GM21619 (cell line): ENCODE measurements at regions not wholly inside any gene's neighbourhood (a gene's known extent, or its start where the extent isn't known, plus 50 kb on each side); places are given as distances from the start of the nearest gene placed in this dataset.

ENCODE experiments used
- ATAC-seq: cut with Tn5 transposase; IDR thresholded peaks from one replicate; pipeline ENCODE4 v1.9.1; 2021; ENCODE audit not compliant: unreplicated experiment

DNA sequence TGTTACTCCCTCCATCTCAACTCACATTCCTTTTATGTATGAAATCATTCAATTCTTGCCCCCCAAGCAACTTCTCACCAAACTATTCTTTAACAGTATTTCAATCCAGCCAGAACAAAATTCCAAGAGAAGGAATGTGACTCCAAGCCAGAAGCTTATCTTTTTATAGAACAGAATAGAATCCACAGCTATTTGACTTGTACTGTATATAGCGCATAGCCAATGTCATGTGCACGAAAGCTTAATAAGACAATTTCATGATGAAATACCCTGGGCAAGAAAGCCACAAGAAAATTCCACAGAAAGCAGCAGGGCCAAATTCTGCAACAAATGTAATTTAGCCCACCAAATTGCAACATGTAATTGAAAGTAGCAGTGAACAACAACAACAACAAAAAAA lies 127.6 kb upstream of the UBE2E2 start:
- no peak for ATAC-seq

DNA sequence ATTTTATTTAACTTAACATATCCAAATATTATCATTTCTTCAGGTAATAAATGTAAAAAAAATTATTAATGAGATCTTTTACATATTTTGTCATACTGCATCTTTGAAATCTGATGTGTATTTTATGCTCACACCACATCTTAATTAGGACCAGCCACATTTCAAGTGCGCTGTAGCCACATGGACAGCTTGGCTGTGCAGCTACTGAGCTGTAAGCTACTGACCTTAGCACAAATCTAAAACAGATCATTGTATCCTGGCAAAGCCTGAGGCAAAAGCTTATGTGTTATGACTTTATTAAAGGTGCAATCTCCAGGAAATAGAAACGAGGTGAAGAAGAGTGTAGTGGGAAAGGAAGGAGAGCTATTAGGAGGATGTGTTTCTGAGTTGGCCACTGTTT lies 126.7 kb upstream of the UBE2E2 start:
- ATAC-seq, result no peak

DNA sequence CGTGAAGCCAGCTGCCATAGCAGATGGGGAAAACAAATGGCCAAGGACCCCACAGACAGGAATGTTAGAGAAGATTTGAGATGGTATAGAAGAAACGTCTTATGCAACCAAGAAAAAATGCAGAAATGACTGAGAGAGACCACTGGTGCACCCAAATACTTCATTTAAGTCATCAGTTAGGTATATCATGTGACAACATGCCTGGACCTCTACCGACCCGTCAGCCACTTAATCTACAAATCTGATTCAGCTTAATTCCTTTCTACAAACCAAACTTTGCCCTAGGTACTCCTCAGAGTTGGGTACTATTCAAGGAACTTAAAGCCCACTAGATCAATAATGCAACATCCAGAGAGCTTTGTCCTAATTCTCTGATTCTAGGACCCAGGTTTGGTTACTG lies 126.0 kb upstream of the UBE2E2 start:
- no peak for ATAC-seq

DNA sequence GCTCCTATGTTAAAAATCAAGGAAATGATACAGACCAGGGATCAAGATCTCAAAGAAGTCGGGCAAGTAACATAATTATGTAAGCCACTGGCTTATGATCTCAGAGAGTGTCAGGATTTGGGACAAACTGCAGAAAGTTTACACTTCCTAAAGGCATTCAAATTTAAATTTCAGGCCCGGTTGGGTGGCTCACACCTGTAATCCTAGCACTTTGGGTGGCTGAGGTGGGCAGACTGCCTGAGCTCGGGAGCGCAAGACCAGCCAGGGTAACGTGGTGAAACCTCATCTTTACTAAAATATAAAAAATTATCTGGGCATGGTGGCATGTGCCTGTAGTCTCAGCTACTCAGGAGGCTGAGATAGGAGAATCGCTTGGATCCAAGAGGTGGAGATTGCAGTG lies 124.4 kb upstream of the UBE2E2 start:
- ATAC-seq, result no peak

DNA sequence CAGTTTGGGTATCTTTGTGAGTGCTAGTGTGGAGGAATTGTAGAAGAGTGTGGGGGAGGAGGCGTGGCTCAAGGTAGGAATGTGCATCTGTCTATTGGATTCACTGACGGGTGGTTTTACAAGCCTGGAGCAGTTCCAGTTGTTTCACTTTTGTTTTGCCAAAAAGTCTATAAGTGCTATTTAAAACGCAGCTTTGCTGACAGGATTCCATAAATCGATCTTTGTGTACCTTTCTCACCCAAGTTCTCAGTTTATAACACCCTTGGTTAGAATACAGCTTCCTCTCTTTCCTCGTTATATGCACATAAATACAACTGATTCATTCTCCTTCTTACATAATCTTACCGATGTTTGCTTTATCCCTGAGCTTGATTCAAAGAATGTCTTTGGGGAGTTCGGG lies 123.2 kb upstream of the UBE2E2 start:
- ATAC-seq, result no peak

DNA sequence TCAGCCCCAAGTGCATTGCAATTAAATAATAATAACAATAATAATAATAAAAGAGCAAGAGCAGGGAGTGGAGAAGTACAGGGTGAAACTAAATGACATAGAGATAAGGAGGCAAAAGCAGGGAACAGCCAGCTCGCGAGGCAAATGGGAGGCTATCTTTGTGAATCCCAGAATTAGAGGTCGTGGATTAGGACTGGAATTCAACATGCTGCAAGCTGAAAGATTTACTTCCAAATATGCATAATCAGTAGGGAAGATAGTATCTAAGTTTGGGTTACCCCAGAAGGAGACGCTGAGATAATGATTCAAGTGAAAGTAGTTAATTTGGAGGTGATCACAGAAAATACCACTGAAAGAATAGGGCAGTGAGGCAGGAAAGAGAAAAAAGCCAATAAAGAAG lies 119.4 kb upstream of the UBE2E2 start:
- ATAC-seq, result no peak

DNA sequence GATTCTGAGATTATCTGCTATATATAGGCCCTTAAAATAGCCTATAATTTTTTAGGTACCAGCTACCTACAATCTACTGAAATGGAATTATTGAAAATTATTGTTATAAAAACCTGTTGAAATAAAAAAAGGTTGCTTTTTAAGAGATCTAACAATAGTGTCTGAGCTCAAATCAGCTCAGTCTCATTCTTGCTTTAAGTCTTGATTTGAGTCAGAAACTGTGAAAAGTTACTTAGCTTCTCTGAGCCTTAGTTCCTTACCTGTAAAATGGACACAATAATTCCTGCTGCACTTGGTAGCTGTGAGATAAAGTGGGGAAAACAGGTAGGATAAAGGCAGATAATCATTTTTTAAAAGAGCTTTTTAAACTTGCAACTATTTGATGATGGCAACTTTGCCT lies 118.8 kb upstream of the UBE2E2 start:
- ATAC-seq, result no peak

DNA sequence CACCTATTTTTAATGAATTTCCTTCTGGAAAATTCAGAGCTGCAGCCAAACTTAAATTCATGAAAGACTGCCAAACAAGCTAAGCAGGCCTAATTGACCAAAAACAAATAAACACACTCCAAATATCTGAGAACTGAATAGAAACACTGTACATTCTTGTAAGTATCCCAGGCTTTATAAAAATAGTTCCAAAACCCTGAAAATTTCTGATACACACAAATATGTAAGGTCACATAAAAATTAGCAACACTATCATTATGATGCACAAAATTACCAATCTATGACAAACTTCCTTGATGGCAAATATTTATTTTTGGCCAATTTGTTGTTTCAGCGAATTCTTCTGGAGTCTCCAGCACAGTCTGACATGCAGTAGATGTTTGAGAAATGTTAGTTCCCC lies 117.9 kb upstream of the UBE2E2 start:
- ATAC-seq, result no peak

DNA sequence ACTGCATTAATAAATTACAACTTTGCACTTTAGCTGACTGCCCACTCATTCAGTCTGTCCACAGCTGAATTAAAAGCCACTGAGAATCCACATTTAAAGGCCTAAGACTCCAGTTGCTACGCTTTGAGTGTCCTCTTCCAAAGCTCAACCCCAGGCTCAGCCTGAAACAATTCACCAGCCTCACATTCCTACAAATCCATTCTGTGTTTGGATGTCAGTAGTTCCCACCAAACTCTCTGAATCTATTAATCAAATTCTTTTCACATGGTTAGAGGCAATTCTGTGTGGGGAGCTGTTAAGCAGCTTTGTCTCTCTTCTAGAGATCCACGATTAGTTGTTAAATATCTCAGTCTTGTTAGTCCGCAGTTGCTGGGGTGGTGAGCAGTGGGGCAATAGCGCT lies 116.8 kb upstream of the UBE2E2 start:
- no peak for ATAC-seq

DNA sequence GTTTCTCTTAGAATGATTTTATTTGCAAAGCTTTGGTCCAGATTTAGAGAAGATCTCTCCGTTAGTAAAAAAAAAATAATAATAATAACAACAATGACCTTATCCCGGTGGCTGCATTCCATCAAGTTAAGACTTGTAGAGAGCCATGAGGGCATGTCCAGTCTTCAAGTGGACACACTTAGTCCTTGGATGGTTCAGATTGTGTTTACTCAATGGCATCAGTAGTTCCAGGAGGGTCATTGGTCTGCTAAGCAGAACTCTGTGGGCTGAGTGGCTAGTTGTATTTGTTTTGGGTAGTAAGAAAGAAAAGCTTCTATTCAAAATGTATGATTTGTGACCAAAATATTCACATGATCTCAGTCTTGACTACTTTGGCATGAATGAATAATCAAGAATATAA lies 116.3 kb upstream of the UBE2E2 start:
- ATAC-seq, result no peak

DNA sequence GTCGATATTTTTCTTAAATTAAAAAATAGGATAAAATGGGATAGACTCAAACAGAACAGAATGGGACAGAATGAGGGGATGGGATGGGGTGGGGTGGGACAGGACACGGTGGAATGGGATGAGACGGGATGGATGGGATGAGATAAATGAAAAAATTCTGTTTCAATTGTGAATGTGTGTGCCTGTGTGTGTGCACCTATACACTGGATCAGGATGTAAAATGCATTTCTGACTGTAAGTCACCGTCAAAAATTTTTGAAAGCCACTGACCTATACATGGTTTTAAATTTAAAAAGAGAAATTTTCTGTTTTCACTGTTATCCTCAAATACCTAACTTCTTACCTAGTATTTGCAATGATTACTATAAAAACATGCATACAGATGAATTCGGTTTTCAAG lies 108.7 kb upstream of the UBE2E2 start:
- ATAC-seq, result no peak

DNA sequence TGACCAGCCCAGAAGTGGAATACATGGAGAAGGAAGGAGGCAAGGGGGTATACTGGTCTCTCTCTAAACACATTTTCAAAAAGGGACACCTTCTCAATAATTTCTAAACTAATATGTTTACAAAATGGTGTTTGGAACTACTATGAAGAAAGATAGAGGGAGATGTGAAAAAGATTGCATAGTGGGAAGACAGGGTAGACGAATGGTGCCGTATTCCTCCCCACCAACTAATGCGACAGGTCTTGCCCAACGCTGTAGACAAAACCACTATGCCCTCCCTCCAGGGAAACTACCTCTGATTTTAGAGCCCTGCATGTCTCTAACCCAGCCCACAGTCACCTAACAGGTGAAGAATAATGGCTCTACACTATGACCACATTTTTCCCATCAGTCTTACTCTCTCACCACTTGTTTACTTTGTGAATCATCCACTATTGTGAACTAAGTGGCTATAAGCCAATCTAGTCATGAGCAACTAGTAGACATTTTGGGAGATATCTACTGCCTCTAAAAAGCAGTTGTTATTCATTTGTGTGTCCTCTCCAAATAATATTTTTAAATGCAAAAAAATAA lies 108.2 kb upstream of the UBE2E2 start:
- no peak for ATAC-seq

DNA sequence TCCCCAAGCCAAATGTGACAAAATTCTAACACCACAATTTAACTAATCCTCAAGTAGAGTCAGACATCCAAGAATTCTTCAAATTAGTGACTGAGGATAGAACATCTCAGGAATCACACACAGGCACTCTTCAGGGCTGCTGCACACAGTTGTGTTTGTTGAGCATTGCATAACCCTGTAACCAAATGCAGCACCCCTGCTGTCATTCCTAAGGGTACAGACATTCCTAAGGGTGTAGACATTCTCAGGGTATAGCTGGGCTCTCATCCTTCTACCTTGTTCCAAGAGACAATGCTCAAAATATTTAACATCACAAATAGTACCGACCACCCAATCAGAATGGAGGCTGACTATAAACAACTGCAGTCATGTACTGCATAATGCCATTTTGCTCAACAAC lies 107.1 kb upstream of the UBE2E2 start:
- no peak for ATAC-seq

DNA sequence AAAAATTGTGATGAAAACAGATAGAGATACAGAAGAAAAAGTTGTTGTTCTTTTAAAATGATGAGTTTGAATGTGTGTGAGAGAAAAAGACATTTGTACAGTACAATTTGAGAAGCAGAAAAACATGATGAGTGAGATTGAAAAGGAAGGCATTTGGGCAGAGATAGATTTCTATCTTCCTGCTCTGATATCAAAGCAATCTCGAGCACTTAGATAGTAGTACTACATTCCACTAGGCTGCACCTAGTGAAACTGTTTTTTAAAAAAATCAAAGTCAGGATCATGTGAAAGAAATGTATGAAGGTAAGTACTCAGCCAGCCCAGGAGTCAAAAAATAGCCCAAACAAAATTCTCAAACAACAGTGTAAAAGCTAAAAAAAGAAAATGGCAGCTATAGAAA lies 104.1 kb upstream of the UBE2E2 start:
- ATAC-seq, result no peak

DNA sequence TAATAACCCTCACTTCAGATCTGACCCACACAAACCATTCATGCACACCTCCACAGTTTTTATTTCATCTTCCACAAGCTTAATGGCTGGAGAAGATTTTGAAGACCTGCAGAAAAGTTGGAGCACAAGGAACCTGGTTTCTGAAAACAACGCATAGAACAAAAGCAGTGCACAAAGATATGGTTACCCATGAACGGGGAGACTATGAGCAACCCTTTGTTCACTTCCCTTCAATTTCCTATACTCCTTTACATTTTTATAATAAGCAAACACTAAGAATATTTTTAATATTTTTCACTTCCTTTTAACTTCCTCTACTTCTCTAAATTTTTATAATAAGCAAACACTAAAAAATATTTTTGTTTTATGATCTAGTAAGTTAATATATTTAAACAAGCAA lies 103.5 kb upstream of the UBE2E2 start:
- ATAC-seq, result no peak

DNA sequence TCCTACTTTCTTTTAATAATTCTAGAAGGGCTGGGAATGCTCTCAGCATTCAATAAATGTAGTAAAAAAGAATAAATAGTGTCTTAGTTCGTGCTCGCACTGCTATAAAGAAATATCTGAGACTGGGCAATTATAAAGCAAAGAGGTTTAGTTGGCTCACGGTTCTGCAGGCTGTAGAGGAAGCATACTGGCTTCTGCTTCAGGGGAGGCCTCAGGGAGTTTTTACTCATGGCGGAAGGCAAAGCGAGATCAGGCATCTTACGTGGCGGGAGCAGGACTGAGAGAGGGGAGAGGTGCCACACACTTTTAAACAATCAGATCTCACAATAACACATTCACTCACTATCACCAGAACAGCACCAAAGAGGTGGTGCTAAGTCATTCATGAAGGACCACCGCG lies 103.0 kb upstream of the UBE2E2 start:
- ATAC-seq, result no peak

DNA sequence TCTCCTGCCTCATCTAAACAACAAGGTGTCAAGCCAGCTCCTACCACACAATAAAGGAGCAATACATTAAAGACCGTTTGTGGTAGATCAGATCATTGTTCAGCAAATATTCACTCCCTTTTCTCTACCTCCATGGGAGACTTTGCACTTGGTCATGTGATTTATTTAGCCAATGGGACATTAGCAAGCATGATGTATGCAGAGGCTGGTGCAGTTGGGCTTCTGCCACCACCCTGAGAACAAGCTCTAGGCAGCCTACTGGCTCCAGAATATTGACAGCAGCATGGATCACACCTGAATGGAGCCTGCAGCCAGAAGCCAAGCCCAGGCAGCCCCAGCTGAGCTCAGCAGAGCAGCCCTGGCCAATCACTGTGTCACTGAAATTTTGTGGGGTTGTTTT lies 99.4 kb upstream of the UBE2E2 start:
- no peak for ATAC-seq

DNA sequence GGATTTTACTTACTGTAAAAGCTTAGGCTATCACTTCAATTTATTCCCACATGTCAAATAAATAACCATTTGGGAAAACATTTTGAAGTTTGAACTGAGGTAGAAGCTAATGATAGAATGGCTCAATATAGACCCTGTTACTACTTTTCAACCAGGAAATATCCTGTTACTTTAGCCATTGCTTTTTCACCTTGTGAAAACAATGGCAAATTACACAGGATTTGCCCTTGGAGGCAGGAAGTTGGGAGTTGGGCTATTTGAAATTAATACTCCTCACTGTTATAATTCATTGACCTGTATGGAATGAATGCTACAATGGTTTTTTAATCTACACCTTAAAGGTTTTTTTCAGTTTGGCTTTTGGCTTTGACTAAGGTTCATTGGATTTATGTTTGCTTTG lies 98.1 kb upstream of the UBE2E2 start:
- no peak for ATAC-seq

DNA sequence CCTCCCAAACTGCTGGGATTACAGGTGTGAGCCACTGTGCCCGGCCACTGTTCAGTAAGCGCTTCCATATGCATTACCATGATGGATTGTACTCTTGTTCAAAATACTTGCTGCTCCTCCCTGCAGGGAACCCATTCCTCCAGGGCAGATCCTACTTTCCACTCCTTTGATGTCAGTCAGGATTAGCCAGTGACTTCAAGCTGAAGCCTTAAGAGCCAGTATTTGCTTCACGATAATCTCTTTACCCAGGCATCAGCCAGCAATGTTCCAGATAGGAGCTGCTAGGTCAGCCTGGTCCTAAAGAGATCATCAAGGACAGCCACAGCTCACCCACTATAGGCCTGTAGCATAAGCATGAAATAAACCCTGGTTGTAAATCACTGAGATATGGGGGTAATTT lies 96.5 kb upstream of the UBE2E2 start:
- no peak for ATAC-seq

DNA sequence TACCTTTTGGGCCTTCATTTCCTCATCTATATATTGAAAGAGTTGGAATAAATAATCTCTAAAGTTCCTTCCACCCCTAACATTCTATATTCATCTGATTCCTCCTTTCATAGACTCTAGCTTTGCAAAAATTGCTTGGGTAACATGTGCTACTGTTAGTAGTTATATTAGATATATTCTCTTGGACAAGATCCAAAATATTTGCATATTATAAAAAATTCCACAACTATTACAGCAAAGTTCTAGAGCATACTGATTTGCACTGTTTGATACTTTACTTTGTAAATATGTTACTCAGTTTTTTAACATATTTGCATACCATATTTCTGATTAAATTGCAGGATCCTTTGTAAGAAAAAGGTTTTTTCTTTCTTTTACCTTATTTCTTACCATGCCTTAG lies 95.9 kb upstream of the UBE2E2 start:
- ATAC-seq, result no peak

DNA sequence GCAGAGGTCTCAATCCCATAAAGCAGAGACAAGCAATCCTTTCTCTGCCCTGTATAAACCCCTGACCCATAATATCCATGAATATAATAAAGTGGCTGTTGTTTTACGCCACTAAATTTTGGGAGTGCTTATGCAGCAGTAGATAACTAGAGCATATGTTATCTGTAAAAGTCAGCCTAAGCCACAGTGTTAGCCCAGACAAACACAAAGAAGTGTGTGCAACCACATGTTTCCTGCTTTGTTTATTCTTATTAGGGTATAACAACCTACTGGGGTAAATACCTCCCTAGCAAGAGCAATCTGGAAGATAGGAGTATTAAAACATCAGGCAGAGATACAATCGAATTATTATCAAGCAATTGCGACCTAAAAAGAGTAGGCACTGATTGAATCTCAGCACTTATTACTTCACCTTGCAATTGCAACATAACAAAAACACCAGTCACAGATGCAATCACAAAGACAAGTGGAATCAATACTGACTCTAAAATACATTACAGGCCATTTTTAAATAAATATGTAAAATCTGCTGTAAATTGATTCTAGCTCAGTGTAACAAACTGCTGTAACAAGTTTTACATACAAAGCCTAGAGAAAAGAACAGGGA lies 94.6 kb upstream of the UBE2E2 start:
- ATAC-seq, result no peak

DNA sequence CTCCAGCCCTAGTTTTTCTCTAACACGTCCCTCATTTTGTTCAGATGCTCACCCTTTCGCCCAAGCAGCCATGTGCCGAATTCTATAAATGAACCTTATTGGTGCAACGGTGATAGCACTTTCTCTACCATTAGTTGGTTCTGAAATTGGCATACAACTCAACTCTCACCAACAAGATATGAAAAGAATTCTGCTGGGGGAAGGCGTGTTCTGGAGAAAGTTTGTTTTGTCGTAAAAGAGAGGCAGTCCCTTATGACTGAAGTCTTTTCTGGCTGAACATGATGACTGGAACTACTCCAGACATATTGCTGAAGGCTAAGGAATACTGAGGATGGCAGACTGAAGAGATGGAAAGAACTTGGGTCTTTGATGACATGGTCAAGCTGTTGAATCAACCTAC lies 91.8 kb upstream of the UBE2E2 start:
- no peak for ATAC-seq

DNA sequence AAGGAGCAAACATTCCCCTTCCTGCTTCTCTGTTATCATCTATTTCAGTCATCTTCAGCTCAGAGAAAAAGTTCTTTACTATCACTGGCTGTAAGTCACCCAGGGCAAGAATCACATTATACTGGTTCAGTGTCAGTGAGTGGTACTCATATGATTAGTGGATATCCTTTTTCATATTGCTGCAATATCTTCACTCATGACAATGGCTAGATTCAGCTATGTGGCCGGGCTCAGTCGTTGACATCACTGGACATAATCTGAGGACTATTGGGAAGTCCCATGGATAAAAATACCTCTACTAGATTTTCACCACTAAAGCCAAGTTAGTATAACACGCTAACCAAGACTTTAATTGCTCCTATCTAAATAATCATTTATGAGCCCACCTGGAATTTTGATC lies 91.3 kb upstream of the UBE2E2 start:
- no peak for ATAC-seq

DNA sequence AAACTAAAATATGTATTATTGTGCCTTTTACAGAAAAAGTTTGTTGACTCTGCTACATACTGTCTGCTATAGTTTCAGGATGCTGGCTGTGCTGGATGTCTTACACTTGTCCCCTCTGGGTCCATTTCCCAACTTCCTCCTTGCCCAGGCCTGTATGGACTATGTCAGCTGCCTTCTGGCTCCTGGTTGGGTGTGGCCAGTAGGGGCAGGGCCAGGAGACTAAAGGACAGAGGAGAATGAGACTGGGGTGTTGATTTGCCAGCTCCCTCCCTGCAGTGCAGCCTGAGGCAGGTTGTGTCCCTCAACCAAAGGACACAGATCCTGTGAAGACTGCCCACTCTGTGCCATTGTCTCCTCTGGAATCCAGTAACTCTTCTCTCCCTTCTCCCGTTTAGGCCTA lies 90.6 kb upstream of the UBE2E2 start:
- ATAC-seq, result no peak
